ENCODE measurements at regions not wholly inside any gene's neighbourhood (a gene's known extent, or its start where the extent isn't known, plus 50 kb on each side); places are given as distances from the start of the nearest gene placed in this dataset.

- Mint-ChIP-seq H3K4me1 (no peaks in the 10 kb centered on the region), H3K27me3 (no peaks in the 10 kb centered on the region), H3K9me3 (no peaks in the 10 kb centered on the region), H3K36me3 (ENCODE audit: low read depth) (no peaks in the 10 kb centered on the region), H3K4me3 (no peak overlapping the region), H3K27ac (no peak overlapping the region)
- intact Hi-C loops (cut with micrococcal nuclease) = no loop called here
- no peak for DNase-seq
Observed at GRCh38 chr3:82807781-82808180, 1046.3 kb upstream of the GBE1 start.

GRCh38 chr3:82802501-82802900 is 1041.1 kb upstream of the GBE1 start:
- H3K27ac Mint-ChIP-seq = no peak overlapping the region
- intact Hi-C loops (cut with micrococcal nuclease) = no loop called here
- H3K36me3 Mint-ChIP-seq (ENCODE audit: low read depth) = no peaks in the 10 kb centered on the region
- no peaks in the 10 kb centered on the region for H3K4me1 Mint-ChIP-seq
- DNase-seq = no peak
- no peak overlapping the region for H3K4me3 Mint-ChIP-seq
- H3K9me3 Mint-ChIP-seq = no peaks in the 10 kb centered on the region
- H3K27me3 Mint-ChIP-seq = no peaks in the 10 kb centered on the region

GRCh38 chr3:82800248-82800647 is 1038.8 kb upstream of the GBE1 start:
- no peaks in the 10 kb centered on the region for H3K9me3 Mint-ChIP-seq
- H3K27ac Mint-ChIP-seq = no peak overlapping the region
- H3K4me1 Mint-ChIP-seq = no peaks in the 10 kb centered on the region
- no peak for DNase-seq
- H3K27me3 Mint-ChIP-seq = no peaks in the 10 kb centered on the region
- no peak overlapping the region for H3K4me3 Mint-ChIP-seq
- H3K36me3 Mint-ChIP-seq (ENCODE audit: low read depth) = no peaks in the 10 kb centered on the region
- intact Hi-C loops (cut with micrococcal nuclease) = no loop called here

GRCh38 chr3:82796765-82797164 is 1035.3 kb upstream of the GBE1 start:
- Mint-ChIP-seq H3K4me1 (no peaks in the 10 kb centered on the region), H3K9me3 (no peaks in the 10 kb centered on the region), H3K36me3 (ENCODE audit: low read depth) (no peaks in the 10 kb centered on the region), H3K27ac (no peak overlapping the region), H3K27me3 (no peaks in the 10 kb centered on the region), H3K4me3 (no peak overlapping the region)
- intact Hi-C loops (cut with micrococcal nuclease) = no loop called here
- no peak for DNase-seq

- Mint-ChIP-seq H3K9me3 (peaks cover 4% of the 10 kb centered on the region), H3K4me1 (no peaks in the 10 kb centered on the region), H3K27ac (no peak overlapping the region), H3K27me3 (no peaks in the 10 kb centered on the region), H3K4me3 (no peak overlapping the region), H3K36me3 (ENCODE audit: low read depth) (no peaks in the 10 kb centered on the region)
- intact Hi-C loops (cut with micrococcal nuclease) = no loop called here
- DNase-seq = no peak
Observed at GRCh38 chr3:82791241-82791640, 1029.8 kb upstream of the GBE1 start.

- Mint-ChIP-seq H3K36me3 (ENCODE audit: low read depth) (no peaks in the 10 kb centered on the region), H3K4me1 (no peaks in the 10 kb centered on the region), H3K27ac (no peak overlapping the region), H3K9me3 (peaks cover 4% of the 10 kb centered on the region), H3K27me3 (no peaks in the 10 kb centered on the region), H3K4me3 (no peak overlapping the region)
- intact Hi-C loops (cut with micrococcal nuclease) = no loop called here
- DNase-seq = no peak
Observed at GRCh38 chr3:82790307-82791097, 1029.1 kb upstream of the GBE1 start.

GRCh38 chr3:82783194-82783593 is 1021.7 kb upstream of the GBE1 start:
- H3K27ac Mint-ChIP-seq = no peak overlapping the region
- no peaks in the 10 kb centered on the region for H3K9me3 Mint-ChIP-seq
- H3K4me3 Mint-ChIP-seq = no peak overlapping the region
- no peak for DNase-seq
- H3K36me3 Mint-ChIP-seq (ENCODE audit: low read depth) = no peaks in the 10 kb centered on the region
- no peaks in the 10 kb centered on the region for H3K27me3 Mint-ChIP-seq
- no peaks in the 10 kb centered on the region for H3K4me1 Mint-ChIP-seq
- intact Hi-C loops (cut with micrococcal nuclease) = no loop called here

- Mint-ChIP-seq H3K36me3 (ENCODE audit: low read depth) (no peaks in the 10 kb centered on the region), H3K27me3 (no peaks in the 10 kb centered on the region), H3K27ac (no peak overlapping the region), H3K9me3 (peaks cover 8% of the 10 kb centered on the region), H3K4me3 (no peak overlapping the region), H3K4me1 (no peaks in the 10 kb centered on the region)
- no peak for DNase-seq
- intact Hi-C loops (cut with micrococcal nuclease) = no loop called here
Observed at GRCh38 chr3:82773207-82773606, 1011.8 kb upstream of the GBE1 start.

GRCh38 chr3:82764521-82764920 is 1003.1 kb upstream of the GBE1 start:
- H3K27ac Mint-ChIP-seq = no peak overlapping the region
- H3K4me3 Mint-ChIP-seq = no peak overlapping the region
- H3K36me3 Mint-ChIP-seq (ENCODE audit: low read depth) = no peaks in the 10 kb centered on the region
- intact Hi-C loops (cut with micrococcal nuclease) = no loop called here
- H3K9me3 Mint-ChIP-seq = no peaks in the 10 kb centered on the region
- no peaks in the 10 kb centered on the region for H3K4me1 Mint-ChIP-seq
- DNase-seq = no peak
- no peaks in the 10 kb centered on the region for H3K27me3 Mint-ChIP-seq

- H3K27me3 Mint-ChIP-seq = no peaks in the 10 kb centered on the region
- H3K36me3 Mint-ChIP-seq (ENCODE audit: low read depth) = no peaks in the 10 kb centered on the region
- intact Hi-C loops (cut with micrococcal nuclease) = no loop called here
- no peak overlapping the region for H3K27ac Mint-ChIP-seq
- no peaks in the 10 kb centered on the region for H3K9me3 Mint-ChIP-seq
- no peaks in the 10 kb centered on the region for H3K4me1 Mint-ChIP-seq
- H3K4me3 Mint-ChIP-seq = no peak overlapping the region
- no peak for DNase-seq
Observed at GRCh38 chr3:82761858-82762257, 1000.4 kb upstream of the GBE1 start.

- peaks cover 4% of the 10 kb centered on the region for H3K9me3 Mint-ChIP-seq
- H3K27me3 Mint-ChIP-seq = no peaks in the 10 kb centered on the region
- no peak overlapping the region for H3K4me3 Mint-ChIP-seq
- no peak for DNase-seq
- H3K36me3 Mint-ChIP-seq (ENCODE audit: low read depth) = no peaks in the 10 kb centered on the region
- no peak overlapping the region for H3K27ac Mint-ChIP-seq
- H3K4me1 Mint-ChIP-seq = no peaks in the 10 kb centered on the region
- intact Hi-C loops (cut with micrococcal nuclease) = no loop called here
Observed at GRCh38 chr3:82745544-82745943, 984.1 kb upstream of the GBE1 start.

GRCh38 chr3:82743196-82743595 is 981.8 kb upstream of the GBE1 start:
- intact Hi-C loops (cut with micrococcal nuclease) = no loop called here
- H3K4me1 Mint-ChIP-seq = no peaks in the 10 kb centered on the region

GRCh38 chr3:82741346-82741745 is 979.9 kb upstream of the GBE1 start:
- DNase-seq = no peak
- intact Hi-C loops (cut with micrococcal nuclease) = no loop called here
- no peaks in the 10 kb centered on the region for H3K36me3 Mint-ChIP-seq (ENCODE audit: low read depth)

More at GRCh38 chr3:82743196-82743595, 981.8 kb upstream of the GBE1 start:
- DNase-seq = no peak
- Mint-ChIP-seq H3K9me3 (peaks cover 4% of the 10 kb centered on the region), H3K4me3 (no peak overlapping the region), H3K27me3 (no peaks in the 10 kb centered on the region), H3K36me3 (ENCODE audit: low read depth) (no peaks in the 10 kb centered on the region), H3K27ac (no peak overlapping the region)

GRCh38 chr3:82739390-82739789 is 977.9 kb upstream of the GBE1 start:
- DNase-seq = no peak
- Mint-ChIP-seq H3K4me3 (no peak overlapping the region), H3K9me3 (no peaks in the 10 kb centered on the region), H3K4me1 (no peaks in the 10 kb centered on the region), H3K27me3 (no peaks in the 10 kb centered on the region), H3K36me3 (ENCODE audit: low read depth) (no peaks in the 10 kb centered on the region), H3K27ac (no peak overlapping the region)
- intact Hi-C loops (cut with micrococcal nuclease) = no loop called here

More at GRCh38 chr3:82741346-82741745, 979.9 kb upstream of the GBE1 start:
- Mint-ChIP-seq H3K4me3 (no peak overlapping the region), H3K27me3 (no peaks in the 10 kb centered on the region), H3K27ac (no peak overlapping the region), H3K4me1 (no peaks in the 10 kb centered on the region), H3K9me3 (peaks cover 4% of the 10 kb centered on the region)

- no peak overlapping the region for H3K4me3 Mint-ChIP-seq
- DNase-seq = no peak
- no peaks in the 10 kb centered on the region for H3K9me3 Mint-ChIP-seq
- H3K27me3 Mint-ChIP-seq = no peaks in the 10 kb centered on the region
- intact Hi-C loops (cut with micrococcal nuclease) = no loop called here
- no peaks in the 10 kb centered on the region for H3K36me3 Mint-ChIP-seq (ENCODE audit: low read depth)
- no peaks in the 10 kb centered on the region for H3K4me1 Mint-ChIP-seq
- H3K27ac Mint-ChIP-seq = no peak overlapping the region
Observed at GRCh38 chr3:82736696-82737277, 975.3 kb upstream of the GBE1 start.
